SH-SY5Y (cell line): ENCODE measurements at regions not wholly inside any gene's neighbourhood (a gene's known extent, or its start where the extent isn't known, plus 50 kb on each side); places are given as distances from the start of the nearest gene placed in this dataset.

Source experiments
- GATA2 ChIP-seq: IDR thresholded peaks from 2 replicates; pipeline ENCODE4 v1.6.1; 2011; ENCODE audit warnings: mild to moderate bottlenecking, low read depth, low read length
- GATA3 ChIP-seq: IDR thresholded peaks from 2 replicates; pipeline ENCODE4 v1.6.1; 2011; ENCODE audit warnings: low read depth, mild to moderate bottlenecking, low read length, moderate library complexity

- TF ChIP-seq GATA3 (no peak), GATA2 (no peak)
Measured at GRCh38 chr11:70551351-70552166, 153.2 kb downstream of the CTTN start.

- TF ChIP-seq GATA3 (no peak), GATA2 (no peak)
Measured at GRCh38 chr11:70552167-70553150, 154.1 kb downstream of the CTTN start.

- TF ChIP-seq GATA2 (no peak), GATA3 (no peak)
Measured at GRCh38 chr11:70555078-70555477, 156.7 kb downstream of the CTTN start.

- TF ChIP-seq GATA3 (no peak), GATA2 (no peak)
Measured at GRCh38 chr11:70556884-70557741, 158.8 kb downstream of the CTTN start.

GRCh38 chr11:70557742-70558485 lies 159.6 kb downstream of the CTTN start:
- TF ChIP-seq GATA3 = no peak
- TF ChIP-seq GATA2 = no peak

- TF ChIP-seq GATA3 (no peak), GATA2 (no peak)
Measured at GRCh38 chr11:70558681-70559080, 160.4 kb downstream of the CTTN start.

- TF ChIP-seq GATA2 (no peak), GATA3 (no peak)
Measured at GRCh38 chr11:70559516-70559915, 161.2 kb downstream of the CTTN start.

GRCh38 chr11:70566768-70567530 lies 168.6 kb downstream of the CTTN start:
- TF ChIP-seq GATA2 (no peak), GATA3 (no peak)

- TF ChIP-seq GATA2 (no peak), GATA3 (no peak)
Measured at GRCh38 chr11:70567680-70568034, 169.3 kb downstream of the CTTN start.

GRCh38 chr11:70568035-70568813 lies 169.9 kb downstream of the CTTN start:
- TF ChIP-seq GATA2 = no peak
- no peak for TF ChIP-seq GATA3

GRCh38 chr11:70568814-70569617 lies 170.7 kb downstream of the CTTN start:
- TF ChIP-seq GATA3 = no peak
- no peak for TF ChIP-seq GATA2
